C4-2B (cell line): ENCODE measurements at regions not wholly inside any gene's neighbourhood (a gene's known extent, or its start where the extent isn't known, plus 50 kb on each side); places are given as distances from the start of the nearest gene placed in this dataset.
A peak's percentile ranks its signal among the peaks of the same experiment; 100 is the strongest.

Experiments
- CTCF ChIP-seq: fragments of 450-650 bp; conservative IDR thresholded peaks from 2 replicates; pipeline ENCODE4 v1.5.1; 2017; ENCODE audit warnings: mild to moderate bottlenecking
- ZFX ChIP-seq: fragments of 450-650 bp; IDR thresholded peaks from 2 replicates; pipeline ENCODE4 v1.6.1; 2017

GRCh38 chr5:34523387-34523726 lies 132.8 kb upstream of the RAI14 start:
- TF ChIP-seq CTCF (peak; percentile 54), ZFX (no peak)
